ENCODE measurements at regions not wholly inside any gene's neighbourhood (a gene's known extent, or its start where the extent isn't known, plus 50 kb on each side); places are given as distances from the start of the nearest gene placed in this dataset.

DNA sequence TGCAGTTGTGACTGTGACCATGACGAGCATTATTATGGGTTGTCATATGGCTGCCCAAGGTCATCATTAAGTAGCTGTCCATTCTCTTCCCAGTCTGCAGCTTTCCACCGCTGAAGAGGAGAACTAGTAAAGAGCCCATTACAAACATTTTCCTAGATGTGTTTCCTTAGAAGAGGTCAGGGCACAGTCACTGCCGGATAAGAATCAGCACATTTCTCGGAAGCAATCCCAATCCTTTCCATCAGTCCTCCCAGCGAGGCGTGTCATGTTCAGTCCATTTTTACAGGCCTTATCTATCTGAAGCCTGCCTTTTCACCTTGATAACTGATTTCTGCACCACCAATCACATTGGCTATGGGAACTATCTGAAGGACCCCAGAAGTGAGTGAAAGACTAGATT, 319.9 kb upstream of the SLC14A2 start:
- Histone ChIP-seq H3K36me3 (replicated peaks in 1 of 2; ENCODE audit: control extremely low read depth in 1 of 2, control insufficient read depth in 1 of 2, extremely low read depth in 1 of 2, insufficient read depth in 2 of 2, low read length in 1 of 2) (no peaks in the 10 kb centered on the region), H3K79me2 (ENCODE audit: control insufficient read depth, insufficient read depth, low read length) (no peaks in the 10 kb centered on the region), H2AFZ (ENCODE audit: insufficient read depth, low read depth, low read length, poor library complexity, severe bottlenecking) (no peak overlapping the region), H3K4me1 (ENCODE audit: control insufficient read depth in 2 of 2, insufficient read depth in 2 of 2, low read length in 2 of 2) (no peaks in the 10 kb centered on the region), H3K27me3 (replicated peaks in 1 of 4; ENCODE audit: control extremely low read depth in 1 of 4, control insufficient read depth in 3 of 4, insufficient read depth in 4 of 4, low read length in 3 of 4) (no peaks in the 10 kb centered on the region), H3K27ac (ENCODE audit: low read length in 2 of 2) (no peak overlapping the region), H3K9me3 (ENCODE audit: control extremely low read depth in 1 of 3, control insufficient read depth in 2 of 3, insufficient read depth in 1 of 3, low read length in 2 of 3) (no peaks in the 10 kb centered on the region), H3K4me2 (replicated peaks; ENCODE audit: low read depth, low read length, poor library complexity, severe bottlenecking) (no peak overlapping the region), H3K4me3 (ENCODE audit: control extremely low read depth in 1 of 5, extremely low read depth in 1 of 5, insufficient read depth in 1 of 5, low read depth in 2 of 5, low read length in 4 of 5) (no peak overlapping the region), H4K20me1 (ENCODE audit: control insufficient read depth, insufficient read depth, low read length, poor library complexity, severe bottlenecking) (no peaks in the 10 kb centered on the region), H3K9ac (ENCODE audit: low read length) (no peak overlapping the region)
- ChIA-PET POLR2A (no interaction called here), CTCF (interaction anchor here (1.0 kb wide), 1 partner anchor 717 kb away, joined by 3 read pairs; no protein-coding TSS in a partner anchor)
- Mint-ChIP-seq H3K27me3 (peaks cover 21% of the 10 kb centered on the region), H3K4me1 (no peaks in the 10 kb centered on the region), H3K4me3 (no peak overlapping the region), H3K27ac (no peak overlapping the region), H3K9me3 (ENCODE audit: insufficient read depth) (no peaks in the 10 kb centered on the region)
- no peak for TF ChIP-seq EZH2 (IDR thresholded peaks at IDR 0.05; ENCODE audit: borderline replicate concordance, insufficient read depth, low read depth, low read length, poor library complexity, severe bottlenecking)
- TF ChIP-seq, protein P1, sequence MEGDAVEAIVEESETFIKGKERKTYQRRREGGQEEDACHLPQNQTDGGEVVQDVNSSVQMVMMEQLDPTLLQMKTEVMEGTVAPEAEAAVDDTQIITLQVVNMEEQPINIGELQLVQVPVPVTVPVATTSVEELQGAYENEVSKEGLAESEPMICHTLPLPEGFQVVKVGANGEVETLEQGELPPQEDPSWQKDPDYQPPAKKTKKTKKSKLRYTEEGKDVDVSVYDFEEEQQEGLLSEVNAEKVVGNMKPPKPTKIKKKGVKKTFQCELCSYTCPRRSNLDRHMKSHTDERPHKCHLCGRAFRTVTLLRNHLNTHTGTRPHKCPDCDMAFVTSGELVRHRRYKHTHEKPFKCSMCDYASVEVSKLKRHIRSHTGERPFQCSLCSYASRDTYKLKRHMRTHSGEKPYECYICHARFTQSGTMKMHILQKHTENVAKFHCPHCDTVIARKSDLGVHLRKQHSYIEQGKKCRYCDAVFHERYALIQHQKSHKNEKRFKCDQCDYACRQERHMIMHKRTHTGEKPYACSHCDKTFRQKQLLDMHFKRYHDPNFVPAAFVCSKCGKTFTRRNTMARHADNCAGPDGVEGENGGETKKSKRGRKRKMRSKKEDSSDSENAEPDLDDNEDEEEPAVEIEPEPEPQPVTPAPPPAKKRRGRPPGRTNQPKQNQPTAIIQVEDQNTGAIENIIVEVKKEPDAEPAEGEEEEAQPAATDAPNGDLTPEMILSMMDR (IDR thresholded peaks at IDR 0.05), result no peak
- ATAC-seq (ENCODE audit: low read depth) (no peak), DNase-seq (no peak)
- intact Hi-C loops (cut with micrococcal nuclease), result no loop called here
- WGBS (ENCODE audit: insufficient coverage), result 100% methylated on average over 6 of the region's 6 CpGs

DNA sequence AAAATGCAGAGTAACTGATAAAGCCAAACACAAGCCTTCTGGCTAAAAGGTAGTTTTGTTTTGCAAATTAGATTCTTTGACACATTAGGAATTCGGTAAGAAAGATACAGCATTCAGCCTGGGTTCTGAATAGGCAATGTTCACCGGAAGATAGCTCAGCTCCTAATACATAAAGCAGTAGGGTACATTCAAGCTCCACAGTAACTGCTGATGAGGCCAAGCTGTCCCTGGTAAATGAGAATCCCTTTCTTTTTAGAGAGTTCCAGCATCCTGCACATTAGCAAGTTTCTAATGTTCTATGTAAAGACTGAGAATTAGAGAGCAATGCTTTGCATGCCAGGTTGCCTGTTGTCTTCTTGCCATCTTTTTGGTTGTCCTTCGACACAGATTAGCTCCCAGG, 316.3 kb upstream of the SLC14A2 start:
- Histone ChIP-seq H3K27me3 (replicated peaks in 1 of 4; ENCODE audit: control extremely low read depth in 1 of 4, control insufficient read depth in 3 of 4, insufficient read depth in 4 of 4, low read length in 3 of 4) (no peaks in the 10 kb centered on the region), H3K4me1 (ENCODE audit: control insufficient read depth in 2 of 2, insufficient read depth in 2 of 2, low read length in 2 of 2) (no peaks in the 10 kb centered on the region), H3K4me3 (ENCODE audit: control extremely low read depth in 1 of 5, extremely low read depth in 1 of 5, insufficient read depth in 1 of 5, low read depth in 2 of 5, low read length in 4 of 5) (no peak overlapping the region), H3K79me2 (ENCODE audit: control insufficient read depth, insufficient read depth, low read length) (no peaks in the 10 kb centered on the region), H3K9ac (ENCODE audit: low read length) (no peak overlapping the region), H3K27ac (ENCODE audit: low read length in 2 of 2) (no peak overlapping the region), H3K9me3 (ENCODE audit: control extremely low read depth in 1 of 3, control insufficient read depth in 2 of 3, insufficient read depth in 1 of 3, low read length in 2 of 3) (no peaks in the 10 kb centered on the region), H3K4me2 (replicated peaks; ENCODE audit: low read depth, low read length, poor library complexity, severe bottlenecking) (no peak overlapping the region), H4K20me1 (ENCODE audit: control insufficient read depth, insufficient read depth, low read length, poor library complexity, severe bottlenecking) (no peaks in the 10 kb centered on the region), H2AFZ (ENCODE audit: insufficient read depth, low read depth, low read length, poor library complexity, severe bottlenecking) (no peak overlapping the region), H3K36me3 (replicated peaks in 1 of 2; ENCODE audit: control extremely low read depth in 1 of 2, control insufficient read depth in 1 of 2, extremely low read depth in 1 of 2, insufficient read depth in 2 of 2, low read length in 1 of 2) (no peaks in the 10 kb centered on the region)
- CTCF ChIA-PET, result interaction anchor here (0.8 kb wide), 1 partner anchor 424 kb away, joined by 4 read pairs; no protein-coding TSS in a partner anchor
- POLR2A ChIA-PET, result no interaction called here
- no peaks in the 10 kb centered on the region for H3K9me3 Mint-ChIP-seq (ENCODE audit: insufficient read depth)
- H3K27me3 Mint-ChIP-seq, result peaks cover 7% of the 10 kb centered on the region
- no peak overlapping the region for H3K4me3 Mint-ChIP-seq
- DNase-seq (no peak), ATAC-seq (ENCODE audit: low read depth) (no peak)
- WGBS (ENCODE audit: insufficient coverage), result 90% methylated on average over 3 of the region's 3 CpGs
- no peak overlapping the region for H3K27ac Mint-ChIP-seq
- TF ChIP-seq, protein P1 (IDR thresholded peaks at IDR 0.05), result no peak
- no peak for TF ChIP-seq EZH2 (IDR thresholded peaks at IDR 0.05; ENCODE audit: borderline replicate concordance, insufficient read depth, low read depth, low read length, poor library complexity, severe bottlenecking)
- no peaks in the 10 kb centered on the region for H3K4me1 Mint-ChIP-seq
- intact Hi-C loops (cut with micrococcal nuclease), result no loop called here
